H1 (cell line): ENCODE measurements at regions not wholly inside any gene's neighbourhood (a gene's known extent, or its start where the extent isn't known, plus 50 kb on each side); places are given as distances from the start of the nearest gene placed in this dataset.

Experiments used
- ATF3 ChIP-seq: IDR thresholded peaks from 2 replicates; pipeline ENCODE4 v1.6.1; 2011; ENCODE audit warnings: low read depth, mild to moderate bottlenecking, low read length; ENCODE audit not compliant: insufficient read depth
- TAF1 ChIP-seq: IDR thresholded peaks from 2 replicates; pipeline ENCODE4 v1.6.1; 2011; ENCODE audit warnings: mild to moderate bottlenecking, low read depth, low read length

- no peak for TF ChIP-seq ATF3
- TF ChIP-seq TAF1 = no peak
Observed at GRCh38 chr18:63057707-63058106, 261.9 kb downstream of the BCL2 start (continued).
